SK-N-SH (cell line): ENCODE measurements at regions not wholly inside any gene's neighbourhood (a gene's known extent, or its start where the extent isn't known, plus 50 kb on each side); places are given as distances from the start of the nearest gene placed in this dataset.

Experiments used
- CTCF ChIA-PET: fragments of 300-600, 350-600 bp; formaldehyde crosslinking; extraction: SDS; loops from one replicate; lab custom pipeline; 2021; lab: Yijun Ruan, JAX
- POLR2A ChIA-PET: fragments of 350-600 bp; sonication (Branson Sonifier 250); formaldehyde crosslinking; extraction: SDS; loops from one replicate; lab custom pipeline; 2020; ENCODE audit warnings: antibody characterized with exemption, inconsistent platforms; lab: Yijun Ruan, JAX
- DNase-seq: peaks from one replicate; pipeline ENCODE4 v3.0.0; 2012
- H2AFZ ChIP-seq: fragments of 200-600 bp; sonication (generic); 2 replicates; pipeline ENCODE4 v1.8.1; 2016; ENCODE audit warnings: antibody characterized with exemption, mild to moderate bottlenecking, low read depth
- H3F3A ChIP-seq: fragments of 200-600 bp; sonication (generic); replicated peaks from 2 replicates; pipeline ENCODE3; 2016; ENCODE audit warnings: antibody characterized with exemption, mild to moderate bottlenecking; ENCODE audit not compliant: insufficient read depth
- H3K27ac ChIP-seq, 2 experiments: fragments of 200-500 bp in 1 of 2; fragments of 200-600 bp in 1 of 2; sonication (Bioruptor generic) in 1 of 2; sonication (generic), shearing (Covaris generic) in 1 of 2; 2 replicates each; pipeline versions ENCODE4 v1.5.1 to v1.6.1; 2014 to 2016; ENCODE audit warnings: low read depth in 2 of 2, inconsistent platforms in 1 of 2, low read length in 1 of 2, mild to moderate bottlenecking in 1 of 2, mixed read lengths in 1 of 2
- H3K27me3 ChIP-seq: fragments of 200-600 bp; sonication (generic), shearing (Covaris generic); 2 replicates; pipeline ENCODE4 v1.6.1; 2016; ENCODE audit warnings: mixed run types; ENCODE audit not compliant: insufficient read depth
- H3K36me3 ChIP-seq, 2 experiments: fragments of 200-500 bp in 1 of 2; fragments of 200-600 bp in 1 of 2; sonication (Bioruptor generic) in 1 of 2; sonication (generic) in 1 of 2; replicated peaks in 1 of 2; 2 replicates each; pipeline versions ENCODE3 to v1.5.1; 2014 to 2016; ENCODE audit warnings: low read length in 1 of 2, mild to moderate bottlenecking in 1 of 2; ENCODE audit not compliant: insufficient read depth in 2 of 2, control insufficient read depth in 1 of 2
- H3K4me1 ChIP-seq, 2 experiments: fragments of 200-500 bp in 1 of 2; fragments of 200-600 bp in 1 of 2; sonication (Bioruptor generic) in 1 of 2; sonication (generic), shearing (Covaris generic) in 1 of 2; 2 replicates each; pipeline versions ENCODE4 v1.5.1 to v1.6.1; 2014 to 2016; ENCODE audit warnings: low read depth in 1 of 2, low read length in 1 of 2, mixed run types in 1 of 2; ENCODE audit not compliant: insufficient read depth in 2 of 2, control insufficient read depth in 1 of 2
- H3K4me2 ChIP-seq: fragments of 200-600 bp; sonication (generic), shearing (Covaris generic); 2 replicates; pipeline ENCODE4 v1.6.1; 2017; ENCODE audit warnings: mixed run types
- H3K4me3 ChIP-seq, 2 experiments: fragments of 200-500 bp in 1 of 2; fragments of 200-600 bp in 1 of 2; sonication (Bioruptor generic) in 1 of 2; sonication (generic), shearing (Covaris generic) in 1 of 2; 2 replicates each; pipeline versions ENCODE4 v1.5.1 to v1.8.1; 2014 to 2016; ENCODE audit warnings: low read depth in 2 of 2, inconsistent platforms in 1 of 2, low read length in 1 of 2, mild to moderate bottlenecking in 1 of 2, mixed read lengths in 1 of 2, moderate library complexity in 1 of 2
- H3K79me2 ChIP-seq: fragments of 200-600 bp; sonication (generic); 2 replicates; pipeline ENCODE4 v1.8.1; 2017; ENCODE audit warnings: mild to moderate bottlenecking; ENCODE audit not compliant: insufficient read depth
- H3K9ac ChIP-seq: fragments of 200-600 bp; sonication (generic); 2 replicates; pipeline ENCODE4 v1.6.1; 2017; ENCODE audit warnings: mixed run types
- H3K9me2 ChIP-seq: fragments of 200-600 bp; sonication (generic); 2 replicates; pipeline ENCODE4 v1.6.1; 2017; ENCODE audit warnings: mixed run types
- H3K9me3 ChIP-seq: fragments of 200-600 bp; sonication (generic); 2 replicates; pipeline ENCODE4 v1.6.1; 2017; ENCODE audit warnings: mixed run types, mild to moderate bottlenecking, moderate library complexity
- H4K20me1 ChIP-seq: fragments of 200-600 bp; sonication (generic); 2 replicates; pipeline ENCODE4 v1.6.1; 2017; ENCODE audit warnings: mild to moderate bottlenecking, mixed run types; ENCODE audit not compliant: insufficient read depth
- CHD2 ChIP-seq: fragments of 150-350 bp; IDR thresholded peaks from 2 replicates; pipeline ENCODE4 v1.6.1; 2018; ENCODE audit warnings: low read length; ENCODE audit not compliant: partially characterized antibody
- EP300 ChIP-seq, 2 experiments: IDR thresholded peaks; 2 replicates each; pipeline versions ENCODE4 v1.4.0 to v1.6.1; 2012; ENCODE audit warnings: borderline replicate concordance in 1 of 2, low read depth in 1 of 2, low read length in 1 of 2
- FOXM1 ChIP-seq: IDR thresholded peaks from 2 replicates; pipeline ENCODE4 v1.4.0; 2012; ENCODE audit warnings: low read depth, mild to moderate bottlenecking
- MXI1 ChIP-seq: IDR thresholded peaks from 2 replicates; pipeline ENCODE4 v1.6.1; 2012; ENCODE audit warnings: mild to moderate bottlenecking, low read depth, low read length, improper control_type of control experiment
- RAD21 ChIP-seq: IDR thresholded peaks from 2 replicates; pipeline ENCODE4 v1.6.1; 2012; ENCODE audit warnings: mild to moderate bottlenecking, low read length
- RCOR1 ChIP-seq: fragments of 150-350 bp; IDR thresholded peaks from 2 replicates; pipeline ENCODE4 v1.6.1; 2017; ENCODE audit warnings: antibody characterized with exemption, low read length
- RFX5 ChIP-seq: IDR thresholded peaks from 2 replicates; pipeline ENCODE4 v1.6.1; 2012; ENCODE audit warnings: mild to moderate bottlenecking, improper control_type of control experiment, low read length
- SIN3A ChIP-seq: IDR thresholded peaks from 2 replicates; pipeline ENCODE4 v1.6.1; 2012; ENCODE audit warnings: low read depth, mild to moderate bottlenecking, low read length, moderate library complexity, borderline replicate concordance
- SMC3 ChIP-seq: IDR thresholded peaks from 2 replicates; pipeline ENCODE4 v1.6.1; 2012; ENCODE audit warnings: low read depth, low read length, improper control_type of control experiment
- TAF1 ChIP-seq: IDR thresholded peaks from 2 replicates; pipeline ENCODE4 v1.6.1; 2012; ENCODE audit warnings: low read depth, mild to moderate bottlenecking, low read length, moderate library complexity, borderline replicate concordance
- USF1 ChIP-seq: IDR thresholded peaks from 2 replicates; pipeline ENCODE4 v1.4.0; 2012; ENCODE audit warnings: low read depth, borderline replicate concordance
- WGBS: methylation state at CpG from one replicate; pipeline ENCODE4 v1.1.6; 2017; ENCODE audit warnings: low lambda C conversion rate; 5-methylcytosine and 5-hydroxymethylcytosine counted together
- TF ChIP-seq, protein P1 (sequence below): fragments of 200-600 bp; sonication (generic); IDR thresholded peaks from 2 replicates; pipeline ENCODE4 v1.6.1; 2017; ENCODE audit warnings: antibody characterized with exemption, mild to moderate bottlenecking, moderate library complexity

GRCh38 chr10:37563715-37564108 lies 293.7 kb downstream of the ZNF248 start:
- ChIA-PET POLR2A (no interaction called here), CTCF (no interaction called here)
- H3K27ac ChIP-seq, result no peak overlapping the region
- no peaks in the 10 kb centered on the region for H3K4me1 ChIP-seq
- H3K4me2 ChIP-seq, result no peak overlapping the region
- H3K27me3 ChIP-seq, result no peaks in the 10 kb centered on the region
- H3K36me3 ChIP-seq, result no peaks in the 10 kb centered on the region
- no peaks in the 10 kb centered on the region for H4K20me1 ChIP-seq
- DNase-seq, result no peak
- no peaks in the 10 kb centered on the region for H3K79me2 ChIP-seq
- TF ChIP-seq CHD2, result no peak
- TF ChIP-seq SMC3, result no peak
- TF ChIP-seq RAD21, result no peak
- no peak for TF ChIP-seq TAF1
- no peak for TF ChIP-seq FOXM1
- TF ChIP-seq RCOR1, result no peak
- TF ChIP-seq, protein P1, sequence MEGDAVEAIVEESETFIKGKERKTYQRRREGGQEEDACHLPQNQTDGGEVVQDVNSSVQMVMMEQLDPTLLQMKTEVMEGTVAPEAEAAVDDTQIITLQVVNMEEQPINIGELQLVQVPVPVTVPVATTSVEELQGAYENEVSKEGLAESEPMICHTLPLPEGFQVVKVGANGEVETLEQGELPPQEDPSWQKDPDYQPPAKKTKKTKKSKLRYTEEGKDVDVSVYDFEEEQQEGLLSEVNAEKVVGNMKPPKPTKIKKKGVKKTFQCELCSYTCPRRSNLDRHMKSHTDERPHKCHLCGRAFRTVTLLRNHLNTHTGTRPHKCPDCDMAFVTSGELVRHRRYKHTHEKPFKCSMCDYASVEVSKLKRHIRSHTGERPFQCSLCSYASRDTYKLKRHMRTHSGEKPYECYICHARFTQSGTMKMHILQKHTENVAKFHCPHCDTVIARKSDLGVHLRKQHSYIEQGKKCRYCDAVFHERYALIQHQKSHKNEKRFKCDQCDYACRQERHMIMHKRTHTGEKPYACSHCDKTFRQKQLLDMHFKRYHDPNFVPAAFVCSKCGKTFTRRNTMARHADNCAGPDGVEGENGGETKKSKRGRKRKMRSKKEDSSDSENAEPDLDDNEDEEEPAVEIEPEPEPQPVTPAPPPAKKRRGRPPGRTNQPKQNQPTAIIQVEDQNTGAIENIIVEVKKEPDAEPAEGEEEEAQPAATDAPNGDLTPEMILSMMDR, result no peak
- no peak for TF ChIP-seq USF1
- no peaks in the 10 kb centered on the region for H3K9me2 ChIP-seq
- no peak overlapping the region for H3K9ac ChIP-seq
- 10% methylated on average over 3 of the region's 3 CpGs for WGBS
- H3K9me3 ChIP-seq, result no peaks in the 10 kb centered on the region
- H3F3A ChIP-seq, result no peaks in the 10 kb centered on the region
- no peak overlapping the region for H2AFZ ChIP-seq
- no peak overlapping the region for H3K4me3 ChIP-seq

- Histone ChIP-seq H3K9ac (no peak overlapping the region), H3K4me2 (no peak overlapping the region), H2AFZ (no peak overlapping the region), H3K27me3 (no peaks in the 10 kb centered on the region), H3K4me3 (no peak overlapping the region), H3K79me2 (no peaks in the 10 kb centered on the region), H3F3A (no peaks in the 10 kb centered on the region), H3K9me2 (no peaks in the 10 kb centered on the region), H4K20me1 (no peaks in the 10 kb centered on the region), H3K4me1 (no peaks in the 10 kb centered on the region), H3K27ac (no peak overlapping the region), H3K9me3 (no peaks in the 10 kb centered on the region), H3K36me3 (no peaks in the 10 kb centered on the region)
- no peak for DNase-seq
- TF ChIP-seq USF1, result no peak
- no peak for TF ChIP-seq SIN3A
- no peak for TF ChIP-seq RFX5
- no peak for TF ChIP-seq MXI1
- no peak for TF ChIP-seq EP300 (IDR thresholded peaks at IDR 0.05; ENCODE audit: borderline replicate concordance in 1 of 2, low read depth in 1 of 2, low read length in 1 of 2)
- no peak for TF ChIP-seq CHD2
- ChIA-PET POLR2A (no interaction called here), CTCF (no interaction called here)
- 10% methylated on average over 1 of the region's 1 CpG for WGBS
These were observed 294.2 kb downstream of the ZNF248 start for GRCh38 chr10:37563107-37563714.
